ENCODE measurements at regions not wholly inside any gene's neighbourhood (a gene's known extent, or its start where the extent isn't known, plus 50 kb on each side); places are given as distances from the start of the nearest gene placed in this dataset.

GRCh38 chr4:62872856-62873255 lies 1536.4 kb downstream of the TECRL start:
- Histone ChIP-seq H3K4me1 (no peaks in the 10 kb centered on the region), H3K9me3 (peaks cover 0 to 4% (median 0%) of the 10 kb centered on the region in 4 donors), H3K4me3 (no peak overlapping the region), H3K27ac (no peak overlapping the region), H3K36me3 (no peaks in the 10 kb centered on the region), H3K27me3 (no peaks in the 10 kb centered on the region)
- DNase-seq (no peak), ATAC-seq (ENCODE audit: low FRiP score in 2 of 2) (no peak)
- WGBS, 2 donors: 91 to 95% methylated on average over 3 of the region's 3 CpGs
- TF ChIP-seq EP300 (IDR thresholded peaks at IDR 0.05): no peak
- no peak for TF ChIP-seq POLR2A (IDR thresholded peaks at IDR 0.05)
- no peak for TF ChIP-seq POLR2AphosphoS5 (IDR thresholded peaks at IDR 0.05)
- TF ChIP-seq, protein P1, sequence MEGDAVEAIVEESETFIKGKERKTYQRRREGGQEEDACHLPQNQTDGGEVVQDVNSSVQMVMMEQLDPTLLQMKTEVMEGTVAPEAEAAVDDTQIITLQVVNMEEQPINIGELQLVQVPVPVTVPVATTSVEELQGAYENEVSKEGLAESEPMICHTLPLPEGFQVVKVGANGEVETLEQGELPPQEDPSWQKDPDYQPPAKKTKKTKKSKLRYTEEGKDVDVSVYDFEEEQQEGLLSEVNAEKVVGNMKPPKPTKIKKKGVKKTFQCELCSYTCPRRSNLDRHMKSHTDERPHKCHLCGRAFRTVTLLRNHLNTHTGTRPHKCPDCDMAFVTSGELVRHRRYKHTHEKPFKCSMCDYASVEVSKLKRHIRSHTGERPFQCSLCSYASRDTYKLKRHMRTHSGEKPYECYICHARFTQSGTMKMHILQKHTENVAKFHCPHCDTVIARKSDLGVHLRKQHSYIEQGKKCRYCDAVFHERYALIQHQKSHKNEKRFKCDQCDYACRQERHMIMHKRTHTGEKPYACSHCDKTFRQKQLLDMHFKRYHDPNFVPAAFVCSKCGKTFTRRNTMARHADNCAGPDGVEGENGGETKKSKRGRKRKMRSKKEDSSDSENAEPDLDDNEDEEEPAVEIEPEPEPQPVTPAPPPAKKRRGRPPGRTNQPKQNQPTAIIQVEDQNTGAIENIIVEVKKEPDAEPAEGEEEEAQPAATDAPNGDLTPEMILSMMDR (IDR thresholded peaks at IDR 0.05): no peak

DNA sequence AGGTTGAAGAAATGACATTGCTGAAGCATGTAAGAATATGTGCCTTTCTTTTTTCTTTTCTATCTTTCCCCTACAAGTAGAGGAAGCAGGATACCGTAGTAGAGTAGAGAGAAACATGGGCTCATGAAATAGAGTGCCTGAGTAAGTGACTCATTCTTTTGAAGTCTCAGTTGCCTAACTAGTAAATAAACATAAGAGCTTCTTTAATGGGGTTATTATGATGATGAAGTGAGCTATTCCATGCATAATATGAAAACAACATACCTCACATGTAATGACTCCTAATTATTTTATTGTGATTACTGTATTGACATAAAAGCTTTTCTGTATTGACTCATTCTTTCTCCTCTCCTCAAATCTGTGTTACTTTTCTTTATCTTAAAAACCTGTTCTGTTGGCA lies 1538.2 kb downstream of the TECRL start:
- no peak for DNase-seq
- TF ChIP-seq EP300 (IDR thresholded peaks at IDR 0.05) (no peak), POLR2AphosphoS5 (IDR thresholded peaks at IDR 0.05) (no peak), POLR2A (IDR thresholded peaks at IDR 0.05) (no peak)
- TF ChIP-seq, protein P1 (IDR thresholded peaks at IDR 0.05): no peak
- Histone ChIP-seq H3K36me3 (no peaks in the 10 kb centered on the region), H3K27me3 (no peaks in the 10 kb centered on the region), H3K9me3 (peaks cover 0 to 4% (median 0%) of the 10 kb centered on the region in 4 donors), H3K4me1 (no peaks in the 10 kb centered on the region), H3K27ac (no peak overlapping the region), H3K4me3 (no peak overlapping the region)
- 33 to 56% methylated on average over 1 of the region's 1 CpG for WGBS, 2 donors
- no peak for ATAC-seq (ENCODE audit: low FRiP score in 2 of 2)

- Histone ChIP-seq H3K4me3 (no peak overlapping the region), H3K27ac (no peak overlapping the region), H3K27me3 (no peaks in the 10 kb centered on the region), H3K4me1 (no peaks in the 10 kb centered on the region), H3K9me3 (peaks cover 0 to 4% (median 0%) of the 10 kb centered on the region in 4 donors), H3K36me3 (no peaks in the 10 kb centered on the region)
- no peak for DNase-seq
- 62 to 68% methylated on average over 3 of the region's 3 CpGs for WGBS, 2 donors
- no peak for TF ChIP-seq POLR2AphosphoS5 (IDR thresholded peaks at IDR 0.05)
- TF ChIP-seq, protein P1 (IDR thresholded peaks at IDR 0.05): no peak
- no peak for TF ChIP-seq EP300 (IDR thresholded peaks at IDR 0.05)
- no peak for TF ChIP-seq POLR2A (IDR thresholded peaks at IDR 0.05)
- ATAC-seq (ENCODE audit: low FRiP score in 2 of 2): no peak
These were observed 1538.8 kb downstream of the TECRL start for GRCh38 chr4:62870451-62870850.

GRCh38 chr4:62865261-62865660 lies 1544.0 kb downstream of the TECRL start:
- 75 to 76% methylated on average over 3 of the region's 3 CpGs for WGBS, 2 donors
- ATAC-seq (ENCODE audit: low FRiP score in 2 of 2) (no peak), DNase-seq (no peak)
- no peak overlapping the region for H3K4me3 ChIP-seq
- no peaks in the 10 kb centered on the region for H3K36me3 ChIP-seq
- H3K27me3 ChIP-seq: no peaks in the 10 kb centered on the region
- TF ChIP-seq, protein P1 (IDR thresholded peaks at IDR 0.05): no peak
- TF ChIP-seq POLR2A (IDR thresholded peaks at IDR 0.05) (no peak), POLR2AphosphoS5 (IDR thresholded peaks at IDR 0.05) (no peak), EP300 (IDR thresholded peaks at IDR 0.05) (no peak)
- no peaks in the 10 kb centered on the region for H3K9me3 ChIP-seq
- H3K27ac ChIP-seq: no peak overlapping the region
- no peaks in the 10 kb centered on the region for H3K4me1 ChIP-seq

DNA sequence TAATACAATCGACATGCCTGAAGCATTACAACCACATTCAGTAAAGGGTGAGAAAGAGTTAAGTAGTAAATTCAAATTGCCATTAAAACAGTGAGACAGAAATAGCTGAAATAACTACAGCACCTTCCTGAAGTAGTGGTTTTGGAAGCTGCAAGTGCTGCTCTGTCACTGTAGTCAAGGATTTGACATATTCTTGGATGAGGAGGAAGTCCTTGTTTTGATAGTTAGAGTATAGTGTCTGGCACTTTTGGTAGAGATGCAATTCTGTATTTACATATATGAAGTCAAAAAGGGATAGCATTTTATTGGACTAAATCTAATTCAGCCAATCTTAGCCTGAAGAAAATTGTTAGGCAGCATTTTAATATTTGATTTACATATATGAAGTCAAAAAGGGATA lies 1559.6 kb downstream of the TECRL start:
- ATAC-seq (ENCODE audit: low FRiP score in 2 of 2): no peak

More for the DNA sequence above, 1559.6 kb downstream of the TECRL start:
- H3K36me3 ChIP-seq: no peaks in the 10 kb centered on the region
- no peaks in the 10 kb centered on the region for H3K9me3 ChIP-seq
- H3K4me3 ChIP-seq: no peak overlapping the region
- no peaks in the 10 kb centered on the region for H3K27me3 ChIP-seq
- TF ChIP-seq POLR2AphosphoS5 (IDR thresholded peaks at IDR 0.05): no peak
- no peak overlapping the region for H3K27ac ChIP-seq
- H3K4me1 ChIP-seq: no peaks in the 10 kb centered on the region
- 55 to 71% methylated on average over 1 of the region's 1 CpG for WGBS, 2 donors
- no peak for DNase-seq
